Liver (tissue), 8 donors: ENCODE measurements at regions not wholly inside any gene's neighbourhood (a gene's known extent, or its start where the extent isn't known, plus 50 kb on each side); places are given as distances from the start of the nearest gene placed in this dataset.

Experiments used
- DNase-seq: peaks from one replicate; pipeline ENCODE4 v3.0.0-alpha.2; 2017; ENCODE audit warnings: low spot score
- H3K27ac ChIP-seq, 2 donors: one replicate each; pipeline ENCODE4 v1.7.0; 2013; ENCODE audit warnings: inconsistent platforms in 2 of 2, low read length in 2 of 2, control low read depth in 1 of 2, low read depth in 1 of 2, mild to moderate bottlenecking in 1 of 2
- H3K27me3 ChIP-seq, 4 donors: one replicate each; pipeline versions ENCODE4 v1.6.1 to v1.7.0; 2013; ENCODE audit warnings: low read length in 3 of 4, inconsistent platforms in 1 of 4, mild to moderate bottlenecking in 1 of 4, moderate library complexity in 1 of 4; ENCODE audit not compliant: control insufficient read depth in 4 of 4, insufficient read depth in 4 of 4
- H3K36me3 ChIP-seq, 4 donors: one replicate each; pipeline versions ENCODE4 v1.6.1 to v1.7.0; 2013; ENCODE audit warnings: low read length in 3 of 4, mild to moderate bottlenecking in 3 of 4, low read depth in 1 of 4, moderate library complexity in 1 of 4; ENCODE audit not compliant: control insufficient read depth in 4 of 4, insufficient read depth in 3 of 4
- H3K4me1 ChIP-seq, 4 donors: one replicate each; pipeline versions ENCODE4 v1.6.1 to v1.7.0; 2013; ENCODE audit warnings: low read length in 3 of 4, mild to moderate bottlenecking in 3 of 4, moderate library complexity in 1 of 4; ENCODE audit not compliant: control insufficient read depth in 4 of 4, insufficient read depth in 4 of 4
- H3K4me3 ChIP-seq, 3 donors: one replicate each; pipeline versions ENCODE4 v1.6.1 to v1.7.0; 2013; ENCODE audit warnings: low read length in 3 of 3, control low read depth in 1 of 3, low read depth in 1 of 3, mild to moderate bottlenecking in 1 of 3
- H3K9ac ChIP-seq, 2 donors: one replicate each; pipeline ENCODE4 v1.7.0; 2013; ENCODE audit warnings: low read length in 2 of 2, mild to moderate bottlenecking in 2 of 2, moderate library complexity in 2 of 2, control low read depth in 1 of 2, low read depth in 1 of 2
- H3K9me3 ChIP-seq, 4 donors: one replicate each; pipeline versions ENCODE4 v1.6.1 to v1.7.0; 2013; ENCODE audit warnings: low read length in 3 of 4; ENCODE audit not compliant: control insufficient read depth in 4 of 4
- EGR1 ChIP-seq, 2 donors: IDR thresholded peaks; 2 replicates each; pipeline ENCODE4 v1.6.1; 2016 to 2018; ENCODE audit warnings: antibody characterized with exemption in 2 of 2, low read depth in 2 of 2
- FOXA1 ChIP-seq: IDR thresholded peaks from 2 replicates; pipeline ENCODE4 v1.6.1; 2016; ENCODE audit warnings: antibody characterized with exemption
- FOXA2 ChIP-seq: IDR thresholded peaks from 2 replicates; pipeline ENCODE4 v1.6.1; 2016; ENCODE audit warnings: antibody characterized with exemption
- GABPA ChIP-seq, 2 donors: IDR thresholded peaks in 1 of 2; conservative IDR thresholded peaks in 1 of 2; 2 replicates each; pipeline ENCODE4 v1.6.1; 2016; ENCODE audit warnings: antibody characterized with exemption in 2 of 2, mild to moderate bottlenecking in 1 of 2, moderate library complexity in 1 of 2
- HNF4A ChIP-seq, 2 donors: conservative IDR thresholded peaks; 2 replicates each; pipeline ENCODE4 v1.6.1; 2016; ENCODE audit warnings: antibody characterized with exemption in 2 of 2, mild to moderate bottlenecking in 2 of 2
- HNF4G ChIP-seq: IDR thresholded peaks from 2 replicates; pipeline ENCODE4 v1.6.1; 2016; ENCODE audit warnings: antibody characterized with exemption
- JUND ChIP-seq, 2 donors: IDR thresholded peaks; 2 replicates each; pipeline ENCODE4 v1.6.1; 2016; ENCODE audit warnings: antibody characterized with exemption in 2 of 2
- NR2F2 ChIP-seq: IDR thresholded peaks from 2 replicates; pipeline ENCODE4 v1.6.1; 2016; ENCODE audit warnings: antibody characterized with exemption
- RAD21 ChIP-seq, 2 donors: IDR thresholded peaks; 2 replicates each; pipeline ENCODE4 v1.6.1; 2016; ENCODE audit warnings: antibody characterized with exemption in 2 of 2, mild to moderate bottlenecking in 2 of 2
- RXRA ChIP-seq, 2 donors: IDR thresholded peaks; 2 replicates each; pipeline ENCODE4 v1.6.1; 2017 to 2018; ENCODE audit warnings: antibody characterized with exemption in 2 of 2, mild to moderate bottlenecking in 1 of 2
- SP1 ChIP-seq: IDR thresholded peaks from 2 replicates; pipeline ENCODE4 v1.6.1; 2018; ENCODE audit warnings: antibody characterized with exemption, mild to moderate bottlenecking
- TAF1 ChIP-seq: conservative IDR thresholded peaks from 2 replicates; pipeline ENCODE4 v1.6.1; 2016; ENCODE audit warnings: antibody characterized with exemption, mild to moderate bottlenecking
- YY1 ChIP-seq: IDR thresholded peaks from 2 replicates; pipeline ENCODE4 v1.6.1; 2016; ENCODE audit warnings: antibody characterized with exemption, mild to moderate bottlenecking
- WGBS: extraction: QIAGEN DNeasy Blood & Tissue Kit; methylation state at CpG from one replicate; pipeline ENCODE4 v1.1.7; 2013; 5-methylcytosine and 5-hydroxymethylcytosine counted together
- TF ChIP-seq, protein P1 (sequence below): IDR thresholded peaks from 2 replicates; pipeline ENCODE4 v1.6.1; 2016; ENCODE audit warnings: antibody characterized with exemption
- TF ChIP-seq, protein P2 (sequence below): IDR thresholded peaks from 2 replicates; pipeline ENCODE4 v1.6.1; 2016; ENCODE audit warnings: antibody characterized with exemption
- TF ChIP-seq, protein P3 (sequence below): IDR thresholded peaks from 2 replicates; pipeline ENCODE4 v1.6.1; 2016; ENCODE audit warnings: antibody characterized with exemption
- TF ChIP-seq, protein P4 (sequence below): fragments of 150-350 bp; IDR thresholded peaks from 2 replicates; pipeline ENCODE4 v1.5.1; 2017; ENCODE audit warnings: improper control_type of control experiment, low read depth, low read length; ENCODE audit not compliant: missing input control
- donor health status: healthy.
- donor health status: healthy.
- donor health status: healthy.
- donor health status: healthy.
- donor health status: healthy.

DNA sequence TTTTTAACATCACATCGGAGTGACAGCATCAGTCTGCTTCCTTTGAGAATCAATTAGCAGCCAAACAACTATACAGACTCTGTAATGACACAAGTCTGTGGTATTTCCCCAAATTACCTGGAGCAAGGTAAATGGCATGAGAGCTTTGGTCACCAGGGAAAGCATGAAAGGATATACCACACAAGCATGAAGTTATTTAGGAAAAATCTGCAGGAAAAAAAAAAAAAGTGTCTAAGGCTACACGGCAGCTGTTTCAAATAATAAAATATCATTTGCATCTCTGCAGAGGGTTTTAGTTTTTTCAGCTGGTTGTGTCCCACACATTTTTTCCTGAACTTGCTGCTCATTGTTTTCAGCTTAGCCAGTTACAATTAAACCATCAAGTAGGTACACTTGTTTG, 234.7 kb downstream of the TTLL7 start:
- TF ChIP-seq HNF4G (no peak), FOXA2 (no peak), RXRA (IDR thresholded peaks at IDR 0.05) (no peak)
- TF ChIP-seq, protein P1, sequence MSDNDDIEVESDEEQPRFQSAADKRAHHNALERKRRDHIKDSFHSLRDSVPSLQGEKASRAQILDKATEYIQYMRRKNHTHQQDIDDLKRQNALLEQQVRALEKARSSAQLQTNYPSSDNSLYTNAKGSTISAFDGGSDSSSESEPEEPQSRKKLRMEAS: no peak
- H3K4me1 ChIP-seq: peaks cover 2 to 53% (median 33%) of the 10 kb centered on the region in 4 donors
- no peak for DNase-seq
- H3K27me3 ChIP-seq: no peaks in the 10 kb centered on the region
- H3K9me3 ChIP-seq: no peaks in the 10 kb centered on the region
- peak overlapping the region in 1 of 2 donors; percentile 16 for H3K9ac ChIP-seq
- no peaks in the 10 kb centered on the region for H3K36me3 ChIP-seq
- no peak overlapping the region for H3K4me3 ChIP-seq
- WGBS: 63% methylated on average over 2 of the region's 2 CpGs
- no peak overlapping the region for H3K27ac ChIP-seq

DNA sequence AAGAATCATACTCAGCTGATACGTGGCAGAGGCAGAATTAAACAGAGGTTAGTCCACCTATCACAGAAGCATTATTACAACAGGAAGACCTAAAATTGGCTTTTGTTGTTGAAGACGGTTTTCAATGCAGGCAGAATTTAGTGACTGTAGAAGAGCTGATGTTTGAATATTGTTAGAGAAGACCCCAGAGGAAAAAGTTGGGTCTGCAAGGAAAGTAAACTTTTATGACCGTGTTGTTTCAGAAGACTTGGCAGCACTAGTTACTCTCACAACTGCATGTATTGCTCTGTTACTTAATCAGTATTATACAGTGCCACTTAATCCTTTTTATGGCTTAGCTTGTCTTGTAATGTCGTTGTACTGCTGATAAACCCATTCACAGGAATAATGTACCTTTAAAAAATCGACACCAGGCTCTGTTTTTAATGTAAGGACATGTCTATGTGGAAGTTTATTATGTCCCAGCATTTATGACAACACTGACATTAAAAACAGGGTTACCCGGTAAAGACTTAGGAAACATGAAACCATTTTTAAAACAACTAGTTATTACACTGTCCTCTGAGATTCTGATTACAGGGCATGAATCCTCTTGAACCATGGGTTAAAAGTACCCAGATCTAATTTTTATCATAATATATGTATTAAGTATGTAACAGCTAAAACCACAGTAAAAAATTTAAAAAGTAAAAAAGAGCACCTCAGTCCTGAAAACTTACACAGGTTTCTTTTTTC, 235.4 kb downstream of the TTLL7 start:
- no peaks in the 10 kb centered on the region for H3K9me3 ChIP-seq
- TF ChIP-seq YY1 (no peak), NR2F2 (no peak), FOXA1 (no peak), SP1 (no peak), HNF4G (no peak), GABPA (IDR thresholded peaks at IDR 0.05 in 1 of 2, conservative IDR thresholded peaks at IDR 0.05 in 1 of 2) (no peak), FOXA2 (no peak), RXRA (IDR thresholded peaks at IDR 0.05) (no peak)
- TF ChIP-seq, protein P2, sequence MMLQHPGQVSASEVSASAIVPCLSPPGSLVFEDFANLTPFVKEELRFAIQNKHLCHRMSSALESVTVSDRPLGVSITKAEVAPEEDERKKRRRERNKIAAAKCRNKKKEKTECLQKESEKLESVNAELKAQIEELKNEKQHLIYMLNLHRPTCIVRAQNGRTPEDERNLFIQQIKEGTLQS: no peak
- TF ChIP-seq, protein P3, sequence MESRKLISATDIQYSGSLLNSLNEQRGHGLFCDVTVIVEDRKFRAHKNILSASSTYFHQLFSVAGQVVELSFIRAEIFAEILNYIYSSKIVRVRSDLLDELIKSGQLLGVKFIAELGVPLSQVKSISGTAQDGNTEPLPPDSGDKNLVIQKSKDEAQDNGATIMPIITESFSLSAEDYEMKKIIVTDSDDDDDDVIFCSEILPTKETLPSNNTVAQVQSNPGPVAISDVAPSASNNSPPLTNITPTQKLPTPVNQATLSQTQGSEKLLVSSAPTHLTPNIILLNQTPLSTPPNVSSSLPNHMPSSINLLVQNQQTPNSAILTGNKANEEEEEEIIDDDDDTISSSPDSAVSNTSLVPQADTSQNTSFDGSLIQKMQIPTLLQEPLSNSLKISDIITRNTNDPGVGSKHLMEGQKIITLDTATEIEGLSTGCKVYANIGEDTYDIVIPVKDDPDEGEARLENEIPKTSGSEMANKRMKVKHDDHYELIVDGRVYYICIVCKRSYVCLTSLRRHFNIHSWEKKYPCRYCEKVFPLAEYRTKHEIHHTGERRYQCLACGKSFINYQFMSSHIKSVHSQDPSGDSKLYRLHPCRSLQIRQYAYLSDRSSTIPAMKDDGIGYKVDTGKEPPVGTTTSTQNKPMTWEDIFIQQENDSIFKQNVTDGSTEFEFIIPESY: no peak
- TF ChIP-seq, protein P1: no peak
- TF ChIP-seq, protein P4, sequence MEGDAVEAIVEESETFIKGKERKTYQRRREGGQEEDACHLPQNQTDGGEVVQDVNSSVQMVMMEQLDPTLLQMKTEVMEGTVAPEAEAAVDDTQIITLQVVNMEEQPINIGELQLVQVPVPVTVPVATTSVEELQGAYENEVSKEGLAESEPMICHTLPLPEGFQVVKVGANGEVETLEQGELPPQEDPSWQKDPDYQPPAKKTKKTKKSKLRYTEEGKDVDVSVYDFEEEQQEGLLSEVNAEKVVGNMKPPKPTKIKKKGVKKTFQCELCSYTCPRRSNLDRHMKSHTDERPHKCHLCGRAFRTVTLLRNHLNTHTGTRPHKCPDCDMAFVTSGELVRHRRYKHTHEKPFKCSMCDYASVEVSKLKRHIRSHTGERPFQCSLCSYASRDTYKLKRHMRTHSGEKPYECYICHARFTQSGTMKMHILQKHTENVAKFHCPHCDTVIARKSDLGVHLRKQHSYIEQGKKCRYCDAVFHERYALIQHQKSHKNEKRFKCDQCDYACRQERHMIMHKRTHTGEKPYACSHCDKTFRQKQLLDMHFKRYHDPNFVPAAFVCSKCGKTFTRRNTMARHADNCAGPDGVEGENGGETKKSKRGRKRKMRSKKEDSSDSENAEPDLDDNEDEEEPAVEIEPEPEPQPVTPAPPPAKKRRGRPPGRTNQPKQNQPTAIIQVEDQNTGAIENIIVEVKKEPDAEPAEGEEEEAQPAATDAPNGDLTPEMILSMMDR: no peak
- peaks cover 2 to 48% (median 31%) of the 10 kb centered on the region in 4 donors for H3K4me1 ChIP-seq
- no peak overlapping the region for H3K4me3 ChIP-seq
- no peak for DNase-seq
- 42% methylated on average over 6 of the region's 6 CpGs for WGBS
- H3K27ac ChIP-seq: peak overlapping the region in 1 of 2 donors; percentile 23
- no peaks in the 10 kb centered on the region for H3K36me3 ChIP-seq
- no peaks in the 10 kb centered on the region for H3K27me3 ChIP-seq
- H3K9ac ChIP-seq: no peak overlapping the region

DNA sequence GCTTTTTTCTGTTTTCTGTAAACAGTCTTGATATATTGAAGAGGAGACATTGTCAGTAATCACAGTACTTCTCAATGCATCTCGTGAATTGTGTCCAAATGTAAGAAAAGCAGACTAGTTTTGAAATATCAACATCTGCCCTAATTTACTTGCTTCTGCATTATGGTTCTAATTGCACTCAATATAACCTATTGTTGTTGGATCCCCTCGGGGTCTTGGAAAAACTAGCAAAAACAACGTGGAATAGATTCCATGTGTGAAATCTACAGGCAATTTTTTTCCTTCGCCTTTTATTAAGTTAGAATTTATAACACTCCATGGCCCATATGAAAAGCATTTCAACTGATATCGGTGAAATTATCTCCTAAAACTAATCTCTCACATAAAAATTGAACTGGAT, 236.5 kb downstream of the TTLL7 start:
- no peak overlapping the region for H3K4me3 ChIP-seq
- WGBS: 90% methylated on average over 5 of the region's 5 CpGs
- no peak overlapping the region for H3K9ac ChIP-seq
- DNase-seq: no peak
- H3K9me3 ChIP-seq: no peaks in the 10 kb centered on the region
- peaks cover 2 to 45% (median 29%) of the 10 kb centered on the region in 4 donors for H3K4me1 ChIP-seq
- H3K27ac ChIP-seq: no peak overlapping the region
- no peaks in the 10 kb centered on the region for H3K36me3 ChIP-seq
- no peaks in the 10 kb centered on the region for H3K27me3 ChIP-seq
- TF ChIP-seq HNF4A (conservative IDR thresholded peaks at IDR 0.05) (no peak), RXRA (IDR thresholded peaks at IDR 0.05) (no peak), RAD21 (IDR thresholded peaks at IDR 0.05) (no peak), HNF4G (no peak), FOXA1 (no peak), EGR1 (IDR thresholded peaks at IDR 0.05; ENCODE audit: low read depth in 2 of 2) (no peak), YY1 (no peak), TAF1 (no peak), NR2F2 (no peak), FOXA2 (no peak), JUND (IDR thresholded peaks at IDR 0.05) (no peak), SP1 (no peak)
- TF ChIP-seq, protein P1: no peak
- TF ChIP-seq, protein P3: no peak
- TF ChIP-seq, protein P2: no peak
